Astrocyte of the cerebellum (primary cell): ENCODE measurements at regions not wholly inside any gene's neighbourhood (a gene's known extent, or its start where the extent isn't known, plus 50 kb on each side); places are given as distances from the start of the nearest gene placed in this dataset.

Source experiments
- DNase-seq: peaks from one replicate; pipeline ENCODE4 v3.0.0-alpha.2; 2011; ENCODE audit warnings: low read depth
- H3K4me3 ChIP-seq: 2 replicates; pipeline ENCODE4 v1.5.1; 2011; ENCODE audit warnings: mild to moderate bottlenecking, low read depth, low read length, moderate library complexity
- CTCF ChIP-seq: IDR thresholded peaks from 2 replicates; pipeline ENCODE4 v1.5.1; 2012; ENCODE audit warnings: low read length, low read depth, moderate library complexity, mild to moderate bottlenecking; ENCODE audit errors: missing control alignments
- in situ Hi-C: cut with HindIII; loops from 2 replicates; pipeline ENCODE4 v1.10.0; 2017; ENCODE audit warnings: low sequenced_read_pairs

- no peak for TF ChIP-seq CTCF
- in situ Hi-C loops = loop anchor here (5.0 kb wide), 1 partner anchor 51 kb away; no protein-coding TSS in a partner anchor
- no peak overlapping the region for H3K4me3 ChIP-seq
- no peak for DNase-seq
These were observed 204.9 kb downstream of the KIF26A start for GRCh38 chr14:104343294-104343625.

DNA sequence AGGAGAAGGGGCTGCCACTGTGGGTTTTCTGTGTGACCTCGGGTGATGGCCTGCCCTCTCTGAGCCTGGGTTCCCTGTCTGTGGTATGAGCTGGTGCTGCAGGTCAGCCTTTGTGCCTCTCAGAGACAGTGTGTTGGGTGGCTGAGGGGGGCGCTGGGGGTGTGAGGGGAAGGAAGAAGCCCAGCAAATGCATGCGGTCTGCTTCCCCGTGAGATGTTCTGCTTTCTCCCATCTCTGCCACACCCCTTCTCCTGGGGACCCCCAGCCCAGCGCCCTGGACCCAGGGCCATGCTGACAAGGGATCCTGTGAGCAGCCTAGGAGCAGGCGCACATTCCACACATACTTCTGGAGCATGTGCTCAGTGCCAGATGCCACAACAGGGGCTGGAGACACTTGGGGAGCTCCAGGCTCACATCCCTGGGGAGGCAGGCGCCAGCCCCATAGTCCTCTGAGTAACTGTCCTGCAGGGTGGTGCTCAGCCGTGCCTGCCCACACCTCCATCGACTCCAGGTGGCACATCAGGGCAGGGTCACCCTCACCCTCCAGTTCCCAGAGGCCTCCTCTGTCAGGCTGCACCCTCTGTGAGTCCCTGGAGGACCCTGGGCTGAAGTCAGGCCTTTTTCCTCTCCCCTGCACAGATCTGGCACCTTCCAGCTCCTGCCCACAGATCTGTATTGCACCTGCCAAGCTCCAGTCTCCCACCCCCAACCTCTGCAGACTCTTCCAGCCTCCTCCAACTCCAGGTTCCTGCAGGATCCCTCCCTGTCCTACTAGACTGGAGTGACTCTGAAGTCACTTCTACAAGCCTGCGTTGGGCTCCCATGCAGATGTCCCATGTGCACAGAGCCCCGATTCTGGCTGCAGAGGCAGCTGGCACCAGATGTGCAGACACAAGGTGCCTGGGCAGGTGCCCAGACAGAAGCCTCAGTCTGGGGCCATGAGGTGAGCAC is 205.6 kb downstream of the KIF26A start:
- DNase-seq = no peak
- no peak for TF ChIP-seq CTCF
- no peak overlapping the region for H3K4me3 ChIP-seq
- in situ Hi-C loops = loop anchor here (5.0 kb wide), 1 partner anchor 52 kb away; no protein-coding TSS in a partner anchor

DNA sequence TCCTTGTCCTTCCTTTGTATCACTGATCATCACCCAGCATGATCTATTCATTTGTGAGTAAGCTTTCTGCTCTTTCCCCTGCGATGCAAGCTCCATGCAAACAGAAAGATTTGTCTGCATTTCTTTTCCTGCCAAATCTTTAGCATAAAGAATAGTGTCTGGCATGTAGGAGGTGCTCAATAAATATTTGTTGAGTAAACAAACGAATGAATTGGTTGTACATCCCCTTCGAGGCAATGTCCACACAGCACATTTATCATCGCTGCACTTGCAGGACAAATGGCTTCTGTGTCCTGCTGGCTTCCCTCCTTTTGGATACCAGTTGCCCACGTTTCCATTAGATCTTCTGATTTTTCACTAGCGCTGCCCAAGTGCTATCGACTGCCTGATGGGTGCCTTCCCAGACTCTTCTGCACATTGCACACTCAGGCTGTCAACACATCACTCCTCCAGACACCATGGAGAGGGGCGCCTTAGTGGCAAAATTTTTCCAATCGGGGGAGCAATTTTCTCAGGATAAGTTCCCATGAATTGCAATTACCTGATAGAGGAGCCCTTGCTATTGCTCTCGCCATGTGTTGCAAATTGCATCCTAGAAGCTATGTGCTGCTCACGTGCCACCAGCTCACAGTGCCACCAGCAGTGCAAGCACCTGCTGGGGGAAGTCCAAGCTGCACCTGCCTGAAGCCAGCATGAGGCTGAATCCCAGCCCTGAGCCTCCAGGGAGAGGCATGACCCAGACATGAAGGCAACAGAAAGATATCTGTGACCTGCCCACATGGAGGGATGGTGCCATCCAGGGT is 206.6 kb downstream of the KIF26A start:
- H3K4me3 ChIP-seq = no peak overlapping the region
- in situ Hi-C loops = loop anchor here (5.0 kb wide), 1 partner anchor 53 kb away; no protein-coding TSS in a partner anchor
- no peak for TF ChIP-seq CTCF
- DNase-seq = no peak

DNA sequence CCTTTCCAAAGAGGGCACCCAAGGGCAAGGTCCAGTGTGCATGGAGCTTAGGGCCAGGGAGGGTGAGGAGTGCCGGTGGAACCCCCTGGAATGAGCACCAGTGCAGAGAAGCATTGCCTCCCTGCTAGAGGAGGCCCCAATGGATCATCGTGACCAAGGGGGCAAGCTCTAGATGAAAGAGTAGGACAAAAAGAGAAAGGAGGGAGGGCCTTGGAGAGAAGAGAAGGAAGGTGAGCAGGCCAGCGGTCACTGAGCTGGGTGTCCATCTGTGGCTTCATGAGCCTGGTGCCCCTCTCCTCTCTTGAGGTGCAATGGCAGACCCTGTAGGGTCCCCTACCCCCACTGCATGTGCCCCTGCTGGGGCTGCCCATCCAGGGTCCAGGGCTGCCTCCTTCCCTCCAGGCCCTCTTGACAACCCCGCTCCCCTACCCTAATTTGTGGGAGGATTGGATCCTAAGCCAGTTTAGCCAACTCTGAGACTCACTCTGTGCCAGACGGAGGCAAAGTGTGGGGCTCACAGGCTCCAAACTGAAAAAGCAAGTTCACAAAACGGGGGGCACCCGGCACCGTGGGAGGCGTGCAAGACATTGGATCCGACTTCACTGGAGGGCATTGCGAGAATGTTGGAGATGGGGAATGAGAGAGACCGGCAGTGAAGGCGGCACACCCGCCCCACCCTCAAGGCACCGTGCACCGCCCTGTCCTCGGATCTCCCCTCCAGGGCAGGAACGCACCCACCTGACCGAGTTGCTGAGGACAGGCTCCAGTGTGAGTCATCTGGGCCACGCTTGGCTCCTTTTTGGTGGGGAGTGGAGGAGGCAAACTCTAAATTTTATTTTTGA is 207.5 kb downstream of the KIF26A start:
- in situ Hi-C loops = no loop called here
- H3K4me3 ChIP-seq = no peak overlapping the region
- no peak for TF ChIP-seq CTCF
- DNase-seq = no peak

DNA sequence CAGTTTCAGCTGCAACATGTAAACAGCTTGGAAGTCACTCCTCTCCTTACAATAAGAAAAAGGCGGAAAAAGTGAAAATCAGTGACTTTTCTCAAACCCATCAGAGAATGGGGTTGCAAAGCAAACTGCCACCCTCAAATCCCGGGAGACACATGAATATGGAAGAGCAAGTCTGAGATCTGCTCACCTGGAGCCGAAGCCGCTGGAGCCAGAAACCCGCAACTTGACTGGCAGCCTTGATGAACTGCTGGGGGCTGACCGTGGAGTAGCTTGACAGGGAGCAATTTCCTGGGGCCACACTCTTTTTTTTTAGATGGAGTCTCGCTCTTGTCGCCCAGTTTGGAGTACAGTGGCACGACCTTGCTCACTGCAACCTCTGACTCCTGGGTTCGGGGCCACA is 208.2 kb downstream of the KIF26A start:
- H3K4me3 ChIP-seq = no peak overlapping the region
- in situ Hi-C loops = no loop called here
- no peak for TF ChIP-seq CTCF
- no peak for DNase-seq

GRCh38 chr14:104348741-104349140 is 210.4 kb downstream of the KIF26A start:
- in situ Hi-C loops = no loop called here
- DNase-seq = no peak
- TF ChIP-seq CTCF = no peak
- H3K4me3 ChIP-seq = no peak overlapping the region
